ENCODE measurements at regions not wholly inside any gene's neighbourhood (a gene's known extent, or its start where the extent isn't known, plus 50 kb on each side); places are given as distances from the start of the nearest gene placed in this dataset.

- TF ChIP-seq EZH2 (IDR thresholded peaks at IDR 0.05; ENCODE audit: low read depth, unreplicated experiment) = no peak
- no peak for TF ChIP-seq CTCF (conservative IDR thresholded peaks at IDR 0.05; ENCODE audit: low read depth in 2 of 2)
- no peak for TF ChIP-seq JUNB (IDR thresholded peaks at IDR 0.05; ENCODE audit: unreplicated experiment)
Measured at GRCh38 chr2:145739681-145740080, 1219.8 kb upstream of the ZEB2 start.

Data from GM23338 (cell line).